Ectodermal cell (in vitro differentiated cells): ENCODE measurements at regions not wholly inside any gene's neighbourhood (a gene's known extent, or its start where the extent isn't known, plus 50 kb on each side); places are given as distances from the start of the nearest gene placed in this dataset.
"Not testable (repeated sequence)": the region's sequence is repeated elsewhere in the genome, so short reads cannot be mapped to it uniquely, and the experiment has no call there.

Experiments used
- H3K27ac ChIP-seq: 2 replicates; pipeline ENCODE4 v1.7.0; 2013; ENCODE audit warnings: mild to moderate bottlenecking, low read depth, low read length; ENCODE audit not compliant: insufficient read depth, poor library complexity, severe bottlenecking
- H3K27me3 ChIP-seq: 2 replicates; pipeline ENCODE4 v1.7.0; 2013; ENCODE audit warnings: mild to moderate bottlenecking, low read length; ENCODE audit not compliant: insufficient read depth, control insufficient read depth, poor library complexity, severe bottlenecking
- H3K36me3 ChIP-seq: one replicate; pipeline ENCODE4 v1.7.0; 2013; ENCODE audit warnings: low read length; ENCODE audit not compliant: control insufficient read depth, insufficient read depth
- H3K4me1 ChIP-seq: one replicate; pipeline ENCODE4 v1.7.0; 2013; ENCODE audit warnings: low read length; ENCODE audit not compliant: control insufficient read depth, insufficient read depth
- H3K4me3 ChIP-seq: 2 replicates; pipeline ENCODE4 v1.7.0; 2013; ENCODE audit warnings: low read depth, low read length, control low read depth; ENCODE audit not compliant: insufficient read depth
- H3K9me3 ChIP-seq: 2 replicates; pipeline ENCODE4 v1.7.0; 2013; ENCODE audit warnings: mild to moderate bottlenecking, low read length, moderate library complexity; ENCODE audit not compliant: control insufficient read depth
- WGBS, 2 experiments: methylation state at CpG; one replicate each; pipeline ENCODE4 v1.1.7; 2013; ENCODE audit warnings: missing lambda C conversion rate in 2 of 2; 5-methylcytosine and 5-hydroxymethylcytosine counted together

DNA sequence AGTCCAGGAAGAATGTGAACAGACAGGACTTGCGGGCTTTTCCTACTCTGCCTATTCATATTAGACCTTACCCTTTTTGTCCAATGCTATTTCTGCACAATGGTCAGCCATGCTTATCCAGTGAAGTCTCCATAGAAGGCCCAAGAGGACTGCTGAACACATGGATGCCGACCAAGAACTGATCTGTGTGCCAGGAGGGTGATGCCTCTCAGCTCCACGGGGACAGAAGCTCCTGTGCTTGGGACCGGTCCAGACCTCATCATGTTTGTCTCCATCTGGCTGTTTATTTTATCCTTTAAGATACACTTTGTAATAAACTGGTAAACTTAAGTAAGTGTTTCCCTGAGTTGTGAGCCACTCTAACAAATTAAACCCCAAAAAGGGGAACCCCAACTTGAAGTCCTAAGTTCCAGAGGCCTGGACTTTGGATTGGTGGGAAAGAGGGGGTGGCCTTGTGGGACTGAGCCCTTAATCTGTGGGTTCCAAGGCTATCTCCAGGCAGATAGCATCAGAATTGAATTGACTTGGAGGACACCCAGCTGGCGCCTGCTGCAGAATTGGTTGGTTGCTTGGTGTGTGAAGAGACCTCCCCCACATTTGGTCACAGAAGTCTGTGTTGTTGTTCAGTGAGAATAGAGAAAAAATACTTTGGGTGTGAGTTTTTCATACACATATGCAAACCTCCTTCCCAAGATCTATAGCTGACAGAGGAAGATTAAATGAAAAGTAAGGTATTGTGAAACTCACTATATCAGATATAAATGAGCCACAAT lies 57.9 kb upstream of the ANKH start:
- Histone ChIP-seq H3K27me3 (no peaks in the 10 kb centered on the region), H3K36me3 (no peaks in the 10 kb centered on the region), H3K4me3 (no peak overlapping the region), H3K4me1 (no peaks in the 10 kb centered on the region), H3K27ac (no peak overlapping the region), H3K9me3 (no peaks in the 10 kb centered on the region)
- WGBS, 2 experiments: 92 to 95% methylated on average over 5 of the region's 5 CpGs

DNA sequence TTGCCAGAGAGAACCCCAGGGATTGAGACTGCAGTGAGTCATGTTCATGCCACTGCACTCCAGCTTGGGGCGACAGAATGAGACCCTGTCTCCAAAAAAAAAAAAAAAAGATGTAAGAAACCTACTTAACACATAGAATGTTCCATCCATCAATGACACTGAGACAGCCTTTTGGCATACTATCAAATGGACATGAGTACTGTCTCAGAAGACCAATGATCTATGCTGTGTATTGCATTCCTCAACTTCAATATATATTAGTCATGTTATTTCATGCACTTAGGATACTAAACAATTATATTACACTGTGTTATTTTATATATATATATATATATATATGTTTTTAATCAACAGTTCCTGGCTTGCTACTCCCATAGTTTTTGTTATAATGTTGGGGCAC lies 57.1 kb upstream of the ANKH start:
- H3K9me3 ChIP-seq: no peaks in the 10 kb centered on the region
- H3K36me3 ChIP-seq: no peaks in the 10 kb centered on the region
- H3K27ac ChIP-seq: no peak overlapping the region
- H3K27me3 ChIP-seq: no peaks in the 10 kb centered on the region
- 84 to 92% methylated on average over 1 of the region's 1 CpG for WGBS, 2 experiments
- no peak overlapping the region for H3K4me3 ChIP-seq
- no peaks in the 10 kb centered on the region for H3K4me1 ChIP-seq

GRCh38 chr5:14925326-14925725 lies 53.7 kb upstream of the ANKH start:
- H3K4me1 ChIP-seq: no peaks in the 10 kb centered on the region
- no peak overlapping the region for H3K4me3 ChIP-seq
- H3K36me3 ChIP-seq: no peaks in the 10 kb centered on the region
- no peak overlapping the region for H3K27ac ChIP-seq
- WGBS, 2 experiments: 92 to 100% methylated on average over 3 of the region's 3 CpGs
- no peaks in the 10 kb centered on the region for H3K9me3 ChIP-seq
- H3K27me3 ChIP-seq: no peaks in the 10 kb centered on the region

DNA sequence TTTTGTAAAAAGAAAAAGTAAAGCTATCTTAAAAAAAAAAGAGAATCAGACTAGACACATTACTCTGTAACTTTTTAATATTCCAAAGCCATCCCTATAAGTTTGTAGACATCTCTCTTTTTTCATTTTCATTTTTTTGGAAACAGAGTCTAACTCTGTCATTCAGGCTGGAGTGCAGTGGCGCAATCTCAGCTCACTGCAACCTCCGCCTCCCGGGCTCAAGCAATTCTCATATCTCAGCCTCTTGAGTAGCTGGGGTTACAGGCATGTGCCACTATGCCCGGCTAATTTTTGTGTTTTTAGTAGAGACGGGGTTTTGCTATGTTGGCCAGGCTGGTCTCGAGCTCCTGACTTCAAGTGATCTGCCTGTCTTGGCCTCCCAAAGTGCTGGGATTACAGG lies 51.4 kb upstream of the ANKH start:
- not testable (repeated sequence) for H3K4me1 ChIP-seq, H3K4me3 ChIP-seq, H3K27me3 ChIP-seq, H3K27ac ChIP-seq, H3K9me3 ChIP-seq, H3K36me3 ChIP-seq
- 93 to 97% methylated on average over 6 of the region's 6 CpGs for WGBS, 2 experiments

DNA sequence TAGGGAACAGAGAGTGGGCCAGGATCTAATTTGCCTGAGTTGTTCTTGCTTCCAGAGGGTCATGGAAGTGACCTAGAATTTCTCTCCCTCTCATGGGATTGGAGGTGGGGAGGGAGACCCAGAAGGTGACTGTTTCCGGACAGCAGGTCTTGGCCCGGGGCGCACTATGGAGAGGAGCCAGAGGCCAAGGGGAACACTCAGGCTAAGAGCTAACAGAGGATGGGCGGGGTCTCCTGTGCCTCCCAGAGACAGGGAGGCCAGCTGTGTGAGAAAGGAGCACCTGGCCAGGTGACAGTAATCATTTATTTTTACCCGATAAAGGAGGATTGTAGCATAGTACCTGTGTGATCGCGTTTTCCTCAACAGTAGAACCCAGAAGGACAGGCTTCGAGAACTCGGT lies 50.9 kb upstream of the ANKH start:
- Histone ChIP-seq H3K9me3 (no peaks in the 10 kb centered on the region), H3K27ac (no peak overlapping the region), H3K4me3 (no peak overlapping the region), H3K4me1 (no peaks in the 10 kb centered on the region), H3K36me3 (no peaks in the 10 kb centered on the region), H3K27me3 (no peaks in the 10 kb centered on the region)
- 95% methylated on average over 7 to 9 of the region's 9 CpGs for WGBS, 2 experiments
